ENCODE measurements at regions not wholly inside any gene's neighbourhood (a gene's known extent, or its start where the extent isn't known, plus 50 kb on each side); places are given as distances from the start of the nearest gene placed in this dataset.

DNA sequence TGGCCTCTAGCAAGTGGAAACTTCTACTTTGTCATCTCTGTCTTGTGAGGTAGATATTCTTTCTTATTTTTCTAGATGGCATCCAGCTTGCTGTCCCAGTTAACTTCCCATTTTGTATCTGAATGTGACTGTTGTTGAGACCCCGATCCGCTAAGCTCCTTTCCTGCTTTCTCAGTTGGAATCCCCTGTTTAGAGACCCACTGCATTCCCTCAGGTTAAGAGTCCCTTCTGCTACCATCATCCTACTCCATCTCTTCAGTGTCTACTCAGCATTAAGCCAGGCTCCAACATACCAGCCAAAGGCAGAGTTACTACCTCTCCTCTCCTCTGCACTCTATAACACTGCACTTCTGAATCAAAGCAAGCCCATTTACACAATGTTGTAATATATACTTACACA lies 1300.4 kb upstream of the CHAC2 start:
- no peak overlapping the region for H3K4me3 ChIP-seq (ENCODE audit: low read depth, low read length)
- TF ChIP-seq, protein P1, sequence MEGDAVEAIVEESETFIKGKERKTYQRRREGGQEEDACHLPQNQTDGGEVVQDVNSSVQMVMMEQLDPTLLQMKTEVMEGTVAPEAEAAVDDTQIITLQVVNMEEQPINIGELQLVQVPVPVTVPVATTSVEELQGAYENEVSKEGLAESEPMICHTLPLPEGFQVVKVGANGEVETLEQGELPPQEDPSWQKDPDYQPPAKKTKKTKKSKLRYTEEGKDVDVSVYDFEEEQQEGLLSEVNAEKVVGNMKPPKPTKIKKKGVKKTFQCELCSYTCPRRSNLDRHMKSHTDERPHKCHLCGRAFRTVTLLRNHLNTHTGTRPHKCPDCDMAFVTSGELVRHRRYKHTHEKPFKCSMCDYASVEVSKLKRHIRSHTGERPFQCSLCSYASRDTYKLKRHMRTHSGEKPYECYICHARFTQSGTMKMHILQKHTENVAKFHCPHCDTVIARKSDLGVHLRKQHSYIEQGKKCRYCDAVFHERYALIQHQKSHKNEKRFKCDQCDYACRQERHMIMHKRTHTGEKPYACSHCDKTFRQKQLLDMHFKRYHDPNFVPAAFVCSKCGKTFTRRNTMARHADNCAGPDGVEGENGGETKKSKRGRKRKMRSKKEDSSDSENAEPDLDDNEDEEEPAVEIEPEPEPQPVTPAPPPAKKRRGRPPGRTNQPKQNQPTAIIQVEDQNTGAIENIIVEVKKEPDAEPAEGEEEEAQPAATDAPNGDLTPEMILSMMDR (IDR thresholded peaks at IDR 0.05; ENCODE audit: insufficient read depth, low read length, poor library complexity, severe bottlenecking): no peak
- no peak for DNase-seq (ENCODE audit: low read depth)
- H3K36me3 ChIP-seq (ENCODE audit: control insufficient read depth, insufficient read depth, low read length): no peaks in the 10 kb centered on the region
- H3K27me3 ChIP-seq (ENCODE audit: control insufficient read depth, insufficient read depth, low read length): no peaks in the 10 kb centered on the region

DNA sequence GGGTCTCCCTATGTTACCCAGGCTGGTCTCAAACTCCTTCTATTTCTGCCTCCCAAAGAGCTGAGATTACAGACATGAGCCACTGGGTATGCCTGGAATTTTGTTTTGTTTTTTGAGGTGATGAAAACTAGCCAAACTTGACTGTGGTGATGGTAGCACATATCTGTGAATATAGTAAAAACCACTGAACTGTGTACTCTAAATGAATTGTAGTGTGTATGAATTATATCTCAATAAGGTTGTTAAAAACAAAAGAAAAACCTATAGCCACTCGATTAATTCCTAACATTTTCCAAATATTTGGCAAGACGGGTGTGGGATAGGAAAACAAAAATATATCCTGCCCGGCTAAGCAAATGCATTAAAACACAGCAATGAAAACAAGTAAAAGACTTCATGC lies 1302.3 kb upstream of the CHAC2 start:
- TF ChIP-seq, protein P1 (IDR thresholded peaks at IDR 0.05; ENCODE audit: insufficient read depth, low read length, poor library complexity, severe bottlenecking): no peak
- Histone ChIP-seq H3K27me3 (ENCODE audit: control insufficient read depth, insufficient read depth, low read length) (no peaks in the 10 kb centered on the region), H3K4me3 (ENCODE audit: low read depth, low read length) (no peak overlapping the region), H3K36me3 (ENCODE audit: control insufficient read depth, insufficient read depth, low read length) (no peaks in the 10 kb centered on the region)
- no peak for DNase-seq (ENCODE audit: low read depth)

DNA sequence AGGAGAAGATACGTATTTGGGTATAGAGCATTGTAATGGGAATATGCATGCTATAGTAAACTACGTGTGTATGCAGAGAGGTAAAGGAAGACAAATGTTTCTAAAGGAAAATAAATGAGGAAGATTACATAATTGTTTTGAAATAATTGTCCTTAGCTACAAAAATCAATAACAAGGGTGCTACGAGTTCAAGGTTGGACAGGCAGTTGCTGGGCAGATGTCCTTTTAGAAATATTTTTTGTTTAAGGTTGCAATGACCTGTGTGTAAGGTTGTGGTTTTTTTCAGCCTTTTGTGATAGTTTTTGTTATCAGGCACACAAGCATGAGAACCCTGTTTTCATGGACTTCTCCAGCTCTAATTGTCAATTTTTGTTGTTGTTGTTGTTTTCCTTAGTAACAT lies 1304.1 kb upstream of the CHAC2 start:
- Histone ChIP-seq H3K4me3 (ENCODE audit: low read depth, low read length) (no peak overlapping the region), H3K36me3 (ENCODE audit: control insufficient read depth, insufficient read depth, low read length) (no peaks in the 10 kb centered on the region), H3K27me3 (ENCODE audit: control insufficient read depth, insufficient read depth, low read length) (no peaks in the 10 kb centered on the region)
- TF ChIP-seq, protein P1 (IDR thresholded peaks at IDR 0.05; ENCODE audit: insufficient read depth, low read length, poor library complexity, severe bottlenecking): no peak
- no peak for DNase-seq (ENCODE audit: low read depth)

DNA sequence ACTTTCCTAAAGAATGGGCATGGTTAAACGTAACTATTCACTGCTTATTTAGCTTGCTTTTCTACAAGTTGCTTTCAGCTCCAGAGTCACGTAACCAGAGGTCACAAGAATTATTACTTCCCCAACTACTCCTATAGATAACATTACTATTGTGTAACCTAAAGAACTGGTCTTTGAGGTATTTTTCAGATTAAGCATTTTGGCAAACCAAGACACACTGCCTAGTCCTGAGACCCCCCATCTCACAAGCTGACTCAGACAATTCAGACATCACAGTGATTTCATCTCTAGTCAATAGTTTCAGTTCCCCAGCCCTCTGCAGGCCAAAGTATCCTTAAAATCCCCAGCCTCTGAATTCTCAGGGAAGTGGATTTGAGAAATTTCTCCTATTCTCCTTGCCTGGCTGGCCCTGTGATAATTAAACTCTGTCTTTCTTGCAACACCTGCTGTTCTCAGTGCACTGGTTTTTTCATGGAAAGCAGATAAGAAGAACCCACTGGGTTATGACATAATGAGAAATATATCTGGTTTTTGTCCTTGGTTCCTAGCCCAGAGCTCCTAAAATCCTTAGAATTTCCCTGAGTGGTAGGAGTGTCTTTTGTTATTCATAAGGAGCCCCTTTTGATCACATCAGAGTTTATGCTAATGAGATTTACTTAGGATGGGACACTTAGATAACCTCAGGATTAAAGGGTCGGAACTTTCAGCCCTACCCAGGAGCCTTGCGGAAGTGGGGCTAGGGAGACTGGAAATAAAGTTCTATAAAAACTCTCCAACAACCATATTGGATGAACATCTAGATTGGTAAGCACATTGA lies 1310.8 kb upstream of the CHAC2 start:
- no peaks in the 10 kb centered on the region for H3K36me3 ChIP-seq (ENCODE audit: control insufficient read depth, insufficient read depth, low read length)
- H3K27me3 ChIP-seq (ENCODE audit: control insufficient read depth, insufficient read depth, low read length): no peaks in the 10 kb centered on the region
- no peak for DNase-seq (ENCODE audit: low read depth)
- H3K4me3 ChIP-seq (ENCODE audit: low read depth, low read length): no peak overlapping the region
- TF ChIP-seq, protein P1 (IDR thresholded peaks at IDR 0.05; ENCODE audit: insufficient read depth, low read length, poor library complexity, severe bottlenecking): no peak

DNA sequence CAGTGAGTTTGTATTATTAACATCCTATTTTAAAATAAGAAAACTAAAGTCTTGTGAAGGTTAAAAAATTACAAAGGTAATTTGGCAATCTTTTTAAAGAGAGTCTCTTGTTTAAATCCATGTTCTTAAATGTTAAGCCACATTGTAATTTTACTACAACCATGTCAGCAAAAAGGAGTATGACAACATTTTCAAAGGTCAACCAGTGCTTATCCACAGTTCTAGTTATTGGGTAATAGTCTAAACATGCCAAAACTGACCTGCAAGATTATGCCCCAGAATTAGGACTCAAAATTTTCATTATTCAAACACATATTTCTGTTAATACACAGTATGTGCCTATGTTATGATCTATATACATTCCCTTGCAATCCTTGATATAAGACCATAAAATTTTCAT lies 1312.6 kb upstream of the CHAC2 start:
- no peak for DNase-seq (ENCODE audit: low read depth)
- Histone ChIP-seq H3K27me3 (ENCODE audit: control insufficient read depth, insufficient read depth, low read length) (no peaks in the 10 kb centered on the region), H3K36me3 (ENCODE audit: control insufficient read depth, insufficient read depth, low read length) (no peaks in the 10 kb centered on the region), H3K4me3 (ENCODE audit: low read depth, low read length) (no peak overlapping the region)
- TF ChIP-seq, protein P1 (IDR thresholded peaks at IDR 0.05; ENCODE audit: insufficient read depth, low read length, poor library complexity, severe bottlenecking): no peak

DNA sequence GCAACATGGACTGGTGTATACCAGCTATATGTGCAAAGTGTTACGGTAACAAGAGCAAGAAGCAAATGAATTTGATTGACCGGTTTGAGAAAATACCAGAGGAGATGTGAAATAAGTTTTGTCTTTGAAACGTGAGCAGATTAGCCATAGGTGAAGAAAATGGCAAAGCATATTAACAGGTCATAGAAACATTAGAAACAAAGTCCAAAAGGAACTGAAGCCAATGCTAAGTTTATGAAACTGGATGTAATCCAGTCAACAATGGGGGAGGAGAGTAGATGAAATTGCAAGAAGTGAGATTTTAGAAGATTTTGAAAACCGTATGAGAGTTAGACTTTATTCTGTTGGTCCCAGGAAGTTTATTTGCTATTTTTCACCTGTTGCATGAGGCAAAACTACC lies 1315.4 kb upstream of the CHAC2 start:
- TF ChIP-seq, protein P1 (IDR thresholded peaks at IDR 0.05; ENCODE audit: insufficient read depth, low read length, poor library complexity, severe bottlenecking): no peak

More for the DNA sequence above, 1315.4 kb upstream of the CHAC2 start:
- Histone ChIP-seq H3K36me3 (ENCODE audit: control insufficient read depth, insufficient read depth, low read length) (no peaks in the 10 kb centered on the region), H3K4me3 (ENCODE audit: low read depth, low read length) (no peak overlapping the region), H3K27me3 (ENCODE audit: control insufficient read depth, insufficient read depth, low read length) (no peaks in the 10 kb centered on the region)
- no peak for DNase-seq (ENCODE audit: low read depth)
